C4-2B (cell line): ENCODE measurements at regions not wholly inside any gene's neighbourhood (a gene's known extent, or its start where the extent isn't known, plus 50 kb on each side); places are given as distances from the start of the nearest gene placed in this dataset.

ENCODE experiments used
- H3K27ac ChIP-seq: fragments of 450-650 bp; 2 replicates; pipeline ENCODE4 v1.5.1; 2017
- ZFX ChIP-seq: fragments of 450-650 bp; IDR thresholded peaks from 2 replicates; pipeline ENCODE4 v1.6.1; 2017
- TF ChIP-seq, protein P1 (sequence below): fragments of 450-650 bp; conservative IDR thresholded peaks from 2 replicates; pipeline ENCODE4 v1.5.1; 2017; ENCODE audit warnings: mild to moderate bottlenecking

DNA sequence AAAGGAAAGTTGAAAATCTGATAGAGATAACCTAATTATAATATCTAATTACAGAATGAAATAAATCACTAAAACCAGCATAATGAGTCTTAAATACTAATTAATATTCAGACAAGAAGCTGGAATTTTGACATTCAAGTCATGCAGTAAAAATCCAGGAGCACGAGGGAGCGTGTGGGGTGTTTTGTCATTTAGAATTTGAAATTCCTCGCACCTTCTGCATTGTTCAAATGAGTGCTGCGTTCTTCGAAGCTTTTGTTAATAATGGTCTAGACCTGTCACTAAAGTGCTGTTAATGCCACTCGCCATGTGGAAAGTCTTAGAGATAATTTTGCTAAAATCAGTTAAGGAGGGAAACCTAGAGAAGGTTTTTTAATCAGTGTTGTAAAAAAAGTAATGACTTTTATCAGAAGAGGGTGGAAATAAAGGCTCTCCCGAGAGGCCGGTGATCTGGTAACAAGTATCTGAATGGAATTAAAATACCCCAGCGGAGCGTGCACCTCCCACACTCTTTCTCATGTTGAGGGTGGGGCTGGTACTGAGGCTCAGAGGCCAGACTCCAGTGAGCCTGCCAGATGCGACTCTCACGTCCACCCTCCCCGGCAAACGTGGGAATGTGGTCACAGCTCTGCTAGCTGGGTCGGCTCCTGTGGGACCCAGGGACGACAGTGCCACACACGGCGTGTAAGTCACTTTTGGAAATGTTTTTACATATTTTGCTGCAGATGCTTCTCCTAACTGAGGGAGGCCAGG, 69.4 kb upstream of the MYT1L start:
- no peak for TF ChIP-seq ZFX
- TF ChIP-seq, protein P1, sequence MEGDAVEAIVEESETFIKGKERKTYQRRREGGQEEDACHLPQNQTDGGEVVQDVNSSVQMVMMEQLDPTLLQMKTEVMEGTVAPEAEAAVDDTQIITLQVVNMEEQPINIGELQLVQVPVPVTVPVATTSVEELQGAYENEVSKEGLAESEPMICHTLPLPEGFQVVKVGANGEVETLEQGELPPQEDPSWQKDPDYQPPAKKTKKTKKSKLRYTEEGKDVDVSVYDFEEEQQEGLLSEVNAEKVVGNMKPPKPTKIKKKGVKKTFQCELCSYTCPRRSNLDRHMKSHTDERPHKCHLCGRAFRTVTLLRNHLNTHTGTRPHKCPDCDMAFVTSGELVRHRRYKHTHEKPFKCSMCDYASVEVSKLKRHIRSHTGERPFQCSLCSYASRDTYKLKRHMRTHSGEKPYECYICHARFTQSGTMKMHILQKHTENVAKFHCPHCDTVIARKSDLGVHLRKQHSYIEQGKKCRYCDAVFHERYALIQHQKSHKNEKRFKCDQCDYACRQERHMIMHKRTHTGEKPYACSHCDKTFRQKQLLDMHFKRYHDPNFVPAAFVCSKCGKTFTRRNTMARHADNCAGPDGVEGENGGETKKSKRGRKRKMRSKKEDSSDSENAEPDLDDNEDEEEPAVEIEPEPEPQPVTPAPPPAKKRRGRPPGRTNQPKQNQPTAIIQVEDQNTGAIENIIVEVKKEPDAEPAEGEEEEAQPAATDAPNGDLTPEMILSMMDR: no peak

GRCh38 chr2:2399396-2399795, 68.3 kb upstream of the MYT1L start:
- no peak for TF ChIP-seq ZFX
- TF ChIP-seq, protein P1: no peak
- no peak overlapping the region for H3K27ac ChIP-seq

More for the DNA sequence above, 69.4 kb upstream of the MYT1L start:
- no peak overlapping the region for H3K27ac ChIP-seq

GRCh38 chr2:2392332-2392731, 61.3 kb upstream of the MYT1L start:
- no peak overlapping the region for H3K27ac ChIP-seq
- no peak for TF ChIP-seq ZFX
- TF ChIP-seq, protein P1: no peak

- no peak overlapping the region for H3K27ac ChIP-seq
- no peak for TF ChIP-seq ZFX
- TF ChIP-seq, protein P1: no peak
Measured at GRCh38 chr2:2389215-2389614, 58.1 kb upstream of the MYT1L start.
